Astrocyte (in vitro differentiated cells and primary cell): ENCODE measurements at regions not wholly inside any gene's neighbourhood (a gene's known extent, or its start where the extent isn't known, plus 50 kb on each side); places are given as distances from the start of the nearest gene placed in this dataset.

Experiments
- DNase-seq: peaks from one replicate; pipeline ENCODE4 v3.0.0-alpha.2; 2010; ENCODE audit warnings: low read depth
- FAIRE-seq: peaks from 2 replicates; lab custom pipeline; 2011; peaks lifted over from hg19 to GRCh38; lab: Jason Lieb, UNC
- H2AFZ ChIP-seq: 2 replicates; pipeline ENCODE4 v1.6.0; 2012; ENCODE audit warnings: low read depth, low read length, inconsistent platforms
- H3K27ac ChIP-seq: 2 replicates; pipeline ENCODE4 v1.5.1; 2011; ENCODE audit warnings: low read depth, low read length, inconsistent platforms
- H3K27me3 ChIP-seq: 2 replicates; pipeline ENCODE4 v1.6.0; 2011; ENCODE audit warnings: low read length, inconsistent platforms; ENCODE audit not compliant: insufficient read depth
- H3K36me3 ChIP-seq: 2 replicates; pipeline ENCODE4 v1.5.1; 2011; ENCODE audit warnings: low read length, inconsistent platforms; ENCODE audit not compliant: insufficient read depth
- H3K4me1 ChIP-seq: 2 replicates; pipeline ENCODE4 v1.5.1; 2011; ENCODE audit warnings: low read length, inconsistent platforms; ENCODE audit not compliant: insufficient read depth
- H3K4me2 ChIP-seq: 2 replicates; pipeline ENCODE4 v1.6.0; 2012; ENCODE audit warnings: low read length, inconsistent platforms
- H3K4me3 ChIP-seq: 2 replicates; pipeline ENCODE4 v1.5.1; 2011; ENCODE audit warnings: low read depth, mild to moderate bottlenecking, low read length, inconsistent platforms; ENCODE audit not compliant: insufficient read depth
- H3K79me2 ChIP-seq: 2 replicates; pipeline ENCODE4 v1.6.0; 2012; ENCODE audit warnings: mild to moderate bottlenecking, low read length, inconsistent platforms; ENCODE audit not compliant: insufficient read depth
- H3K9ac ChIP-seq: 2 replicates; pipeline ENCODE4 v1.6.0; 2012; ENCODE audit warnings: mild to moderate bottlenecking, low read length, inconsistent platforms
- H3K9me3 ChIP-seq: 2 replicates; pipeline ENCODE4 v1.5.1; 2012; ENCODE audit warnings: low read depth, mild to moderate bottlenecking, low read length, inconsistent platforms; ENCODE audit not compliant: insufficient read depth
- H4K20me1 ChIP-seq: 2 replicates; pipeline ENCODE4 v1.6.0; 2012; ENCODE audit warnings: low read length, inconsistent platforms; ENCODE audit not compliant: insufficient read depth
- H3K27ac Mint-ChIP-seq: one replicate; pipeline ENCODE4 v1.8.0; 2021; ENCODE audit warnings: mild to moderate bottlenecking, mixed read lengths; ENCODE audit not compliant: unreplicated experiment
- H3K27me3 Mint-ChIP-seq: one replicate; pipeline ENCODE4 v1.8.0; 2021; ENCODE audit warnings: low read depth, mixed read lengths; ENCODE audit not compliant: unreplicated experiment
- H3K36me3 Mint-ChIP-seq: one replicate; pipeline ENCODE4 v1.8.0; 2021; ENCODE audit warnings: low read depth, mixed read lengths; ENCODE audit not compliant: unreplicated experiment
- H3K4me1 Mint-ChIP-seq: one replicate; pipeline ENCODE4 v1.8.0; 2021; ENCODE audit warnings: low read depth, mixed read lengths; ENCODE audit not compliant: unreplicated experiment
- H3K4me3 Mint-ChIP-seq: one replicate; pipeline ENCODE4 v1.8.0; 2021; ENCODE audit warnings: mild to moderate bottlenecking, moderate library complexity, mixed read lengths; ENCODE audit not compliant: unreplicated experiment
- H3K9me3 Mint-ChIP-seq: one replicate; pipeline ENCODE4 v1.8.0; 2021; ENCODE audit warnings: mild to moderate bottlenecking, mixed read lengths; ENCODE audit not compliant: unreplicated experiment
- CTCF ChIP-seq: IDR thresholded peaks from 2 replicates; pipeline ENCODE4 v1.5.1; 2011; ENCODE audit warnings: low read depth, mild to moderate bottlenecking, inconsistent platforms, low read length, moderate library complexity; ENCODE audit not compliant: insufficient read depth
- EZH2 ChIP-seq: IDR thresholded peaks from 2 replicates; pipeline ENCODE4 v1.6.1; 2012; ENCODE audit warnings: mild to moderate bottlenecking, low read length, inconsistent platforms; ENCODE audit not compliant: insufficient read depth

- peaks cover 27% of the 10 kb centered on the region for H3K4me1 ChIP-seq
- DNase-seq = no peak
- H4K20me1 ChIP-seq = no peaks in the 10 kb centered on the region
- no peak overlapping the region for H3K4me2 ChIP-seq
- no peaks in the 10 kb centered on the region for H3K9me3 ChIP-seq
- H3K9ac ChIP-seq = no peak overlapping the region
- no peak for FAIRE-seq
- Mint-ChIP-seq H3K27ac (no peak overlapping the region), H3K4me3 (no peak overlapping the region), H3K27me3 (no peaks in the 10 kb centered on the region), H3K36me3 (no peaks in the 10 kb centered on the region), H3K4me1 (peaks cover 23% of the 10 kb centered on the region), H3K9me3 (no peaks in the 10 kb centered on the region)
- H3K4me3 ChIP-seq = no peak overlapping the region
- H3K27ac ChIP-seq = no peak overlapping the region
- H3K79me2 ChIP-seq = no peaks in the 10 kb centered on the region
- no peak overlapping the region for H2AFZ ChIP-seq
- H3K36me3 ChIP-seq = no peaks in the 10 kb centered on the region
- TF ChIP-seq CTCF (no peak), EZH2 (no peak)
- peaks cover 20% of the 10 kb centered on the region for H3K27me3 ChIP-seq
These were observed 272.5 kb upstream of the RUNX1 start for GRCh38 chr21:35321322-35322200.

- Histone ChIP-seq H3K79me2 (no peaks in the 10 kb centered on the region), H3K27me3 (peaks cover 11% of the 10 kb centered on the region), H3K9ac (no peak overlapping the region), H2AFZ (no peak overlapping the region), H3K9me3 (no peaks in the 10 kb centered on the region), H3K4me1 (peaks cover 18% of the 10 kb centered on the region), H3K27ac (no peak overlapping the region), H3K36me3 (no peaks in the 10 kb centered on the region), H4K20me1 (no peaks in the 10 kb centered on the region), H3K4me2 (no peak overlapping the region), H3K4me3 (no peak overlapping the region)
- no peak overlapping the region for H3K27ac Mint-ChIP-seq
- DNase-seq = no peak
- H3K4me3 Mint-ChIP-seq = no peak overlapping the region
- FAIRE-seq = no peak
- H3K9me3 Mint-ChIP-seq = no peaks in the 10 kb centered on the region
- H3K27me3 Mint-ChIP-seq = no peaks in the 10 kb centered on the region
- peaks cover 12% of the 10 kb centered on the region for H3K4me1 Mint-ChIP-seq
- no peak for TF ChIP-seq CTCF
- no peak for TF ChIP-seq EZH2
- no peaks in the 10 kb centered on the region for H3K36me3 Mint-ChIP-seq
These were observed 270.7 kb upstream of the RUNX1 start for GRCh38 chr21:35319684-35320283.
